LHCN-M2 (cell line): ENCODE measurements at regions not wholly inside any gene's neighbourhood (a gene's known extent, or its start where the extent isn't known, plus 50 kb on each side); places are given as distances from the start of the nearest gene placed in this dataset.

ENCODE experiments used
- DNase-seq: peaks from one replicate; pipeline ENCODE4 v3.0.0-alpha.2; 2012; ENCODE audit warnings: low read depth

- DNase-seq: peak; percentile 40
Measured at GRCh38 chr6:128827675-128828464, 55.1 kb upstream of the LAMA2 start.

- DNase-seq: no peak
Measured at GRCh38 chr6:128826606-128827005, 56.3 kb upstream of the LAMA2 start.

GRCh38 chr6:128822271-128822670, 60.7 kb upstream of the LAMA2 start:
- peak; percentile 33 for DNase-seq

GRCh38 chr6:128821116-128821515, 61.8 kb upstream of the LAMA2 start:
- DNase-seq: no peak

- DNase-seq: no peak
Measured at GRCh38 chr6:128808856-128809255, 74.1 kb upstream of the LAMA2 start.

GRCh38 chr6:128807577-128807976, 75.4 kb upstream of the LAMA2 start:
- peak; percentile 55 for DNase-seq

- DNase-seq: peak; percentile 32
Measured at GRCh38 chr6:128806261-128806660, 76.7 kb upstream of the LAMA2 start.

GRCh38 chr6:128803911-128804310, 79.0 kb upstream of the LAMA2 start:
- DNase-seq: peak; percentile 84

- no peak for DNase-seq
Measured at GRCh38 chr6:128801621-128802020, 81.3 kb upstream of the LAMA2 start.

- DNase-seq: no peak
Measured at GRCh38 chr6:128784266-128784665, 98.7 kb upstream of the LAMA2 start.

- no peak for DNase-seq
Measured at GRCh38 chr6:128768187-128768586, 114.8 kb upstream of the LAMA2 start.

GRCh38 chr6:128767705-128768104, 115.2 kb upstream of the LAMA2 start:
- no peak for DNase-seq

- no peak for DNase-seq
Measured at GRCh38 chr6:128767150-128767549, 115.8 kb upstream of the LAMA2 start.

- no peak for DNase-seq
Measured at GRCh38 chr6:128763599-128764300, 119.2 kb upstream of the LAMA2 start.

GRCh38 chr6:128759901-128760300, 123.0 kb upstream of the LAMA2 start:
- DNase-seq: no peak

GRCh38 chr6:128759447-128759846, 123.5 kb upstream of the LAMA2 start:
- no peak for DNase-seq

GRCh38 chr6:128757961-128758360, 125.0 kb upstream of the LAMA2 start:
- DNase-seq: no peak

GRCh38 chr6:128754658-128755256, 128.2 kb upstream of the LAMA2 start:
- DNase-seq: no peak

GRCh38 chr6:128743974-128744765, 138.8 kb upstream of the LAMA2 start:
- no peak for DNase-seq

- DNase-seq: no peak
Measured at GRCh38 chr6:128742900-128743299, 140.0 kb upstream of the LAMA2 start.

GRCh38 chr6:128740951-128741350, 142.0 kb upstream of the LAMA2 start:
- DNase-seq: no peak

GRCh38 chr6:128739112-128739511, 143.8 kb upstream of the LAMA2 start:
- no peak for DNase-seq
